Renal cortex interstitium (tissue), 11 donors: ENCODE measurements at regions not wholly inside any gene's neighbourhood (a gene's known extent, or its start where the extent isn't known, plus 50 kb on each side); places are given as distances from the start of the nearest gene placed in this dataset.
"Not testable (repeated sequence)": the region's sequence is repeated elsewhere in the genome, so short reads cannot be mapped to it uniquely, and the experiment has no call there.

Experiments used
- DNase-seq, 11 donors: peaks; one replicate each; pipeline ENCODE4 v3.0.0-alpha.2; 2013; ENCODE audit warnings: low read depth in 9 of 11, low spot score in 4 of 11; ENCODE audit errors: extremely low read depth in 1 of 11

DNA sequence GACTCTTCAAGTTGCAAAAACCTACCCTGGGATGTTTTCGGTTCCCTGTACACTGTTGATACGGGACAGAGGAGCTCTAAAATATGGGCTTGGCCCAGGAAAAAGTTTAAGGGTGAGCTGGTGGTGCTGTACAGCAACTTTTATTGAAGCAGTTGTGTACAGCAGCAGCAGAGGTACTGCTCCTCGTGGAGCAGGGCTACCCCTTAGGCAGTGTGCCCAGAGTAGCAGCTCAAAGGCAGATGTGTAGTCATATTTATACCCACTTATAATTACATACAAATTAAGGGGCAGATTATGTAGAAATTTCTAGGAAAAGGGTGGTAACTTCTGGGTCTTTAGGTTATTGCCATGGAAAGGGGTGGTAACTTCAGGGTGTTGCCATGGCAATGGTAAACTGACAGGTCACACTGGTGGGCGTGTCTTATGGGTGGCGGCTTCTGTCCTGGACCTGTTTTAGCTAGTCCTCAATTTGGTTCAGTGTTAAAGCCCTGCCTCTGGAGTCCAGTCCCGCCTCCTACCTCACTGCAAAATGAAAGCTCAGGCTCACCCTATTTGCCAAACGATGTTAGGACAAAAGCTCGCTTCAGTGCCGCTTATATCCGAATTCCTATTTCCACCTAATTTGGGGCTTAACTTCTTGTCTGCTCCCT lies 203.2 kb downstream of the ETAA1 start:
- DNase-seq: no peak

GRCh38 chr2:67600946-67601345 lies 203.8 kb downstream of the ETAA1 start:
- DNase-seq: no peak

DNA sequence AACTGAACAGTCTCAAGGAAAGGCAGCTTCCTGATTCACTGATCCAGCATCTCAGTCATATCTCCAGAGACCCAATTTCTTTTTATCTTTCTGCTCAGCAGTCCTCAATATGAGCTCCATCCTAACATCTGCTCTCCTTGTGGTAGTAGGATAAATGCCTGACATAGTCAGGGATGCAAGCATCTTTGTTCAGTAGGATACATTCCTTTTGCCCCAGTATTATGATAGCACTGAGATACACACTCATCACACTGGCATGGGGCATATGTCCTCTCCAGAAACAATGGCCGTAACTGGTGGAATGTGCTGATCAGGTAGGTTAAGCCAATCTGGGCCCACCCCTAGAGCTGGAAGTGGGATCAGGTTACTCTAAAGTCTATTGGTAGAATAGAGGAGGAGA lies 207.2 kb downstream of the ETAA1 start:
- DNase-seq: no peak

- DNase-seq: no peak
Measured at GRCh38 chr2:67612576-67613042, 215.5 kb downstream of the ETAA1 start.

DNA sequence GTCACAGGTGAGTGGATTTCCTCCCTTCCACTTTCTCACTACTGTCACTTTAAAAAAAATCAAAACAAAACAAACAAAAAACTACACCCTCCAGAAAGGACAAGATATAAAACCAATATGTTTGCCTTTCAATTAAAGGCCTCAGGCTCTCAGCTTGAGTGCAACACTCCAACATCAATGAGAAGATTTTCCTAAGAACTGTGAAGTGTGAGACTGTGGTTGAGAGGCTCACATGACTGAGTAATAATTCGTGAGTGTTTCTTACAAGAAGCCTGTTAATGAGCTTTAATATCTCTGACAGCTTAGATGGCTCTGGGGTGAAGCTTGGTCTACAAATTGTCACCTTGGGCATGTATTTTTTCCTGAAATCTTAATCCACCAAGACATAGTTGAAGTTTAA lies 216.1 kb downstream of the ETAA1 start:
- no peak for DNase-seq

DNA sequence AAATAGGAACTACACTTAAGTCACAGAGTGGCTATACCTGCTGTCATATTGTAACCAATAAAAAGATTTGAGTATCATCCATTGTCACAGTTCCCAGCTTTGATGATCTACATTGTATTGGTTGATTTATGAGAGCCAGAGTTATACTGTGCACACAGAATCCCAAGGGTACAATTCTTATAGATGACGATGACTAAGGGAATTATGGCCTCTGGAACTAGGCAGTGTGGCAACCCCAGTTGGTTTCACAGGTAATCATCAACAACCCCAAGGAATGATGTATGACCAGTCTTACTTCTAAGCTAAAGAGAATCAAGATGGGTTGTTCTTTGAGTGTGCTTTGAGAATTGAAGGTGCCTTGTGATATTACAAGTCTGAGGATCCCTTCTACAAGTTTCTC lies 217.3 kb downstream of the ETAA1 start:
- DNase-seq: no peak

- peak in 4 of 11 donors; percentile 19 to 30 (median 26) for DNase-seq
Measured at GRCh38 chr2:67616749-67617148, 219.6 kb downstream of the ETAA1 start.

DNA sequence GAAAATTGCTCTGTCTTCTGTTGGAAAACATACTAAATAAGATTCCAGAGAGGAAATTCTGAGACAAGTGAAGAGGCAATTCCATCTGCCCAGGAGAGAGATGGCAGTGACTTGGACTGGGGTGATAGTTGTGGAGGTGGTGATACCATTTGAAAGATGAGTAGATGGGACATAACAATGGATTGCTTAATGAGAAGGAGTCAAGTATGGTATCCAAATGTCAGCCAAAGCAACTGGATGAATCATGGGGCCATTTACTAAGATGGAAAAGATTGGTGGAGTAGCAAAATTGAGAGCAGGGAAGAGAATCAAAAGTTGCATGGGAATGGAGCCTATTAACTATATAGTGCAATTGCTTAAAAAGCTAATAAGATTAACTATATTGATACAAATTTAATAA lies 222.1 kb downstream of the ETAA1 start:
- DNase-seq: no peak

DNA sequence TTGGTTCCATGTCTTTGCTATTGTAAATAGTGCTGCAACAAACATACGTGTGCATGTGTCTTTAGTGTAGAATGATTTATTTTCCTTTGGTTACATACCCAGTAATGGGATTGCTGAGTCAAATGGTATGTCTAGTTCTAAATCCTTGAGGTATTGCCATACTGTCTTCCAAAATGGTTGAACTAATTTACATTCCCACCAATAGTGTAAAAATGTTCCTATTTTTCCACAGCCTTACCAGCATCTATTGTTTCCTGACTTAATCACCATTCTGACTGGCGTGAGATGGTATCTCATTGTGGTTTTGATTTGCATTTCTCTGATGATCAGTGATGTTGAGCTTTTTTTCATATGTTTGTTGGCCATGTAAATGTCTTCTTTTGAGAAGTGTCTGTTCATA lies 226.6 kb downstream of the ETAA1 start:
- not testable (repeated sequence) for DNase-seq

DNA sequence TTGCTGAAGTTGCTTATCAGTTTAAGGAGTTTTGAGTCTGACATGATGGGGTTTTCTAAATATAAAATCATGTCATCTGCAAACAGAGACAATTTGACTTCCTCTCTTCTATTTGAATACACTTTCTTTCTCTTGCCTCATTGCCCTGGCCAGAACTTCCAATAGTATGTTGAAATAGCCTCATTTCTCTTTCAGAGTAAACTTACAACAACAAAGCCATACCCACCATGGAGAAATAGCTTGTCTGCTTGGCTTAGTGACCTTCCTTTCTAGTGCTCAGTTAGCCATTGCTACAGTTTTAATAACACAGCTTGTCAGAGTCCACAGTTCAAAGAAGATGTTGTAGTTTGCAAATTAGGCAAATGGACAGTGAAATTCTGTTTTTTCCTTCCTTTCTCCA lies 228.0 kb downstream of the ETAA1 start:
- no peak for DNase-seq

- DNase-seq: no peak
Measured at GRCh38 chr2:67625690-67626475, 228.8 kb downstream of the ETAA1 start.

DNA sequence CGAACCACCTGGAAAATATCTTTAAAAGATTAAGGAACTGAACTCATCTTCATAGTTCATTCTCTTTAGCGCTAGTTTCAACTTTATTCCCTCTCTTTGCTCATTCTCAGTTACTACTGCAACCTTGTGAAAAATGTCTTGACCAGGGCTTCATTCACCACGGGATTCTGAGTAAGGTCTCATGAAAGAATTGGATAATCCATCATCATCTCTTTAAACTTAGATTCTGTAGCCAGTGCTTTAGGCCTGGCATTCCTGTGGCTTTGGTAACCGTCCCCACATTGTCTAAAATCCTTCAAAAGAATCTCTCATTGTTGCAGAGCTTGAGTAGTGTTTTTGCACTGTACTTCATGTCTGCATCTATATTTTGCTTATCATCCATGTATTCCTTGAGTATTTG lies 229.5 kb downstream of the ETAA1 start:
- DNase-seq: no peak

- DNase-seq: no peak
Measured at GRCh38 chr2:67627456-67628207, 230.5 kb downstream of the ETAA1 start.

GRCh38 chr2:67628892-67629291 lies 231.8 kb downstream of the ETAA1 start:
- no peak for DNase-seq

GRCh38 chr2:67631483-67631882 lies 234.3 kb downstream of the ETAA1 start:
- DNase-seq: no peak

- no peak for DNase-seq
Measured at GRCh38 chr2:67633212-67633856, 236.2 kb downstream of the ETAA1 start.

DNA sequence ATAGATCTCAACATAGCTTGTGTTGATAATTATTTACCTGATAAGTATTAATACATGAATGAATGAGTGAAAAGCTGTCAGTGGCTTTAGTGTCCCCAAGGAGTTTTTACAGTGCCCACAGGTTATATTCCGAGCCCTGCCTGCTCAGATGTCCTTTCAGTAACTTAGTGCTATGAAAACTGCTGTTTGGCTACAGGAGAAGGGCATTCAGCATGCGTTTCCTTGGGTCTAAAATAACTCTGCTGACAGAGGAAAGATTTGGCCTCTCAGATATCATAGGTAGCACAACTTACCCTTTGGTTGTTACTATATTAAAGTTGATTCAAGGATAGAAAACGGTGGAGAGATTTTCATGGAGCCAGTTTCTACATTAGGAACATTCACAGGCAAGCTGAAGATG lies 241.0 kb downstream of the ETAA1 start:
- no peak for DNase-seq

DNA sequence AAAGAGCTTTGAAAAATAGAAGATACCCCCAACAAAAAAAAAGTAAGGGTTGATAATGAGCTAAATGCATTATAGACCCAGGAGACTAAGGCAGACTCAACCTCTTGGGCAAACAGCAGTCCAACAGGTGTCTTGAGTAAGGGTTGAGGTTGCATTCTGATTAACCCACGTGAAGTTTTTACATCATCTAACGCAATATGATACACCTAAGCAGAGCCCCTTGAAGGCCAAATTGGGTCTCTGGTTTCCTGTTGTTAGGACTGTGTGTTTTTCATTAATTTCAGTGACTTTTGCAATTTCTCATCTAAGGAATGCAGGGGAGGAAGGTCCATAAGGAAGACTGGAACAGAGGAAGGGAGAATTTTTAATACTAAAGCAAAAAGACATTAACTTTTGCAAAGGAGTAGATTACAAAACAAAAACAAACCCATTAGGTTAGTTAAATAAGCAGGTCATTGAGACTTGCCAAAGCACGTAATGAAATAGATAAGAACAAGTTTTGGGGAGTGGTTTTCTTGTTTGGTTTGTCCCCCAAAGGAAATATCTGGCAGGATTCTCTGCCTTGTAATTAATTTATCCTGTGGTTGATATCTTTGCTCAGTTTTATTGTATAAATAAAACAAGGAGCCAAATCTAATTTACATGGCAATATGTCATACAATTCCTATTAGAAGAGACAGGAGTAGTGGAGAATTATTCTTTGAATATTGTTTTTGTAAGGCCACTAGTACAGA lies 244.3 kb downstream of the ETAA1 start:
- peak in 2 of 11 donors; percentile 22 to 39 for DNase-seq

DNA sequence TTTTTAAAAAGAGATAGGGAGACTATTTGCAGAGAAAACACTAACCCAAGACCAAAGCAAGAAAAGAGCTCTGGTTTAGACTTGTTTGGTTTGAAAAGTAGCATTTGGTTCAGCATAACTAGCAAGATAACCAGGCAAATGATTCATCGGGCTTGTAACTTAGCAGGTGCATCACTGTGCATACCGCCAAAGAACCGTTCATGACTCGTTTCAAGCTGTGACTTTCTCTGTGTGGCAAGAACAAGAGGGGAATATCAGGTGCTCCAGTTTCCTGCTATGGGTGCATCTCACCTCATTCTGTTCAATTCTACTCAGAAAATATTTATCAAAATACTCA lies 244.9 kb downstream of the ETAA1 start:
- no peak for DNase-seq
